PC-9 (cell line): ENCODE measurements at regions not wholly inside any gene's neighbourhood (a gene's known extent, or its start where the extent isn't known, plus 50 kb on each side); places are given as distances from the start of the nearest gene placed in this dataset.

Experiments
- CTCF ChIP-seq: fragments of 200-600 bp; sonication (generic); conservative IDR thresholded peaks from 2 replicates; pipeline ENCODE4 v1.6.1; 2017; ENCODE audit warnings: mixed run types, antibody characterized with exemption, mild to moderate bottlenecking, moderate library complexity
- EZH2 ChIP-seq: fragments of 200-600 bp; sonication (generic); IDR thresholded peaks from 2 replicates; pipeline ENCODE4 v1.8.0; 2017; ENCODE audit warnings: antibody characterized with exemption, low read depth

- no peak for TF ChIP-seq CTCF
- TF ChIP-seq EZH2 = no peak
These were observed 60.2 kb upstream of the LCTL start for GRCh38 chr15:66625974-66626373.
